HG02870 (cell line): ENCODE measurements at regions not wholly inside any gene's neighbourhood (a gene's known extent, or its start where the extent isn't known, plus 50 kb on each side); places are given as distances from the start of the nearest gene placed in this dataset.
"Not testable (repeated sequence)": the region's sequence is repeated elsewhere in the genome, so short reads cannot be mapped to it uniquely, and the experiment has no call there.

Experiments used
- ATAC-seq: cut with Tn5 transposase; IDR thresholded peaks from one replicate; pipeline ENCODE4 v1.9.1; 2021; ENCODE audit warnings: mild to moderate bottlenecking, moderate library complexity; ENCODE audit not compliant: unreplicated experiment

- ATAC-seq = not testable (repeated sequence)
Measured at GRCh38 chr9:42239445-42240260, 56.2 kb downstream of the SPATA31A6 start.

GRCh38 chr9:42240261-42240579 lies 56.8 kb downstream of the SPATA31A6 start:
- ATAC-seq = not testable (repeated sequence)

GRCh38 chr9:42243211-42243610 lies 59.8 kb downstream of the SPATA31A6 start:
- not testable (repeated sequence) for ATAC-seq

DNA sequence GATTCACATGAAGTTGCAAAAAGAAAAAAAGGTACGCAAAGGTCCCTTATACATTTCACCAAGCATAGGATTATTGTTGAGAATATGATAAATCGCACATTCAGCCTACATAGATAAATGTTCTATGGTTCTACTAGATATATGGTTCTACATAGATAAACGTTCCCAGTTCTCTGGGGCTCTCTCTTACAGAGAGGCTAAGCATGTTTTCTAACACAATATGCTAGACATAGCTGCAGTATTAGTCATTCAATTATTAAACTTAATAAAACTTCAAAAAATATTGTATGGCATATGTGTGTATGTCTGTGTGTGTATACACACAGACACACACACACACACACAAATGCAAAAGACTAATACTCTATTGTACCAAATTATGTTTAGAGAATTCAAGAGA lies 60.4 kb downstream of the SPATA31A6 start:
- not testable (repeated sequence) for ATAC-seq

DNA sequence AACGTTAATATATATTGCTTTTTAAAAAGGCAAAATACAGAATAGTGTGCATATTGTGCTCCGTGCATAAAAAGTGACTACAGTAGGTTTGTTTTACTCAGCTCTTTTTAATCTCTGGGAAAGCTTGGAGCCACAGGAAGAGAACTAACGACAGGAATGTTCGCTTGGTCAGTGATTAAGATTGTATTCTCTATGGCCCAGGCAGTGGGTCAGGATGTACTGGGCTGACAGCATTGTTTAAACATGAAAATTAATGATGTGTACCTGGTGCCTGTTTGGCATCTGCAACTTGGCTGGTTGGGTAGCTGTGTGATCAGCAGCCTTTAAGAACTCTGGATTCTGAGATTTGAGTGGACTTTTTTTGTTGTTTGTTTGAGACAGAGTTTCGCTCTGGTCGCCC lies 85.3 kb downstream of the SPATA31A6 start:
- ATAC-seq = not testable (repeated sequence)

DNA sequence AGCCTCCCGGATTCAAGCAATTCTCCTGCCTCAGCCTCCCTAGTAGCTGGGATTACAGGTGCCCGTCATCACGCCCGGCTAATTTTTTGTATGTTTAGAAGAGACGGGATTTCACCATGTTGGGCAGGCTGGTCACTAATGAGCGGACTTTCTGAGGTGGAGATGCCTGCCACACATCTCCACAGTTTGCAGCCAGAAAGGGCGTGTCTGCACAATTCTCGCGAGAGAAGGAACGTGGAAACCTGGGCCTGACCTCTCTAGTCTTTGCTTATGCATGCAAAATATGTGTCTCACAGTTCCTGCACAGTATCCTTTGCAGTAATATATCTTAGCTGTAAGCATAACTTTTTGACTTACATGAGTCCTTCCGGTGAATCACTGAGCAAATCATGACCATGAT lies 85.7 kb downstream of the SPATA31A6 start:
- not testable (repeated sequence) for ATAC-seq

GRCh38 chr9:42273191-42273590 lies 89.7 kb downstream of the SPATA31A6 start:
- not testable (repeated sequence) for ATAC-seq

DNA sequence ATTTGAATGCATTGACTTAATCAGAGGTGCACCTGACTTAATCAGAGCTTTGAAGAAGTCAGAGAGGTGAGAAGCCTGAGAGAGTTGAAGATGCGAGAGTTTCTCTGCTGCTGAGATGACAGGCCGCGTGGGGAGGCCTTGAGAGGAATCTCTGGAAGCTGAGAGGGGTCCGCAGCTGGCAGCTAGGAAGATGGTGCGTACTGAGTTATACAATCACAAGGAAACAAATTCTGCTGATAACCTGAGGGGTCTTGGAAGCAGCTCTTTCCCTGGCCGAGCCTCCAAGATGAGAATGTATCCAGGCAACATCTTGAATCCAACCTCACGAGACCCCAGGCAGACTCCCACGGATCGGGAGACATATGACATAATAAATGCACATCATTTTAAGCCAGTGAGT lies 91.7 kb downstream of the SPATA31A6 start:
- ATAC-seq = no peak

GRCh38 chr9:42282531-42283178 lies 99.2 kb downstream of the SPATA31A6 start:
- not testable (repeated sequence) for ATAC-seq

DNA sequence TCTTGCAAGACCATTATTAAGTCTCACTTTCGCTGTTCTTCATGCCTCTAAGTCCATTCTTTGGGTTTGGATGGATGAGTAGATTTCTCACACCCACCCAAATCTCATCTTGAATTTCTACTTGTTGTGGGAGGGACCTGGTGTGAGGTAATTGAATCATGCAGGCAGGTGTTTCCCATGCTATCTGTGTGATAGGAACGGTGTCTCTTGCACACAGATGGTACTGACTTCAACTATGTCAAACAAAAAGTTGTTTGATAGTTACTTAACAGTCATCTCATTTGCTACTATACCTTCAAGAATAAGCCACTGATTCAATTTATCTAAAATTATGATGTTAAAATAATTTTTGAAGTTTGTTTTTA lies 99.7 kb downstream of the SPATA31A6 start:
- ATAC-seq = not testable (repeated sequence)

GRCh38 chr9:42286145-42286845 lies 102.8 kb downstream of the SPATA31A6 start:
- ATAC-seq = not testable (repeated sequence)

DNA sequence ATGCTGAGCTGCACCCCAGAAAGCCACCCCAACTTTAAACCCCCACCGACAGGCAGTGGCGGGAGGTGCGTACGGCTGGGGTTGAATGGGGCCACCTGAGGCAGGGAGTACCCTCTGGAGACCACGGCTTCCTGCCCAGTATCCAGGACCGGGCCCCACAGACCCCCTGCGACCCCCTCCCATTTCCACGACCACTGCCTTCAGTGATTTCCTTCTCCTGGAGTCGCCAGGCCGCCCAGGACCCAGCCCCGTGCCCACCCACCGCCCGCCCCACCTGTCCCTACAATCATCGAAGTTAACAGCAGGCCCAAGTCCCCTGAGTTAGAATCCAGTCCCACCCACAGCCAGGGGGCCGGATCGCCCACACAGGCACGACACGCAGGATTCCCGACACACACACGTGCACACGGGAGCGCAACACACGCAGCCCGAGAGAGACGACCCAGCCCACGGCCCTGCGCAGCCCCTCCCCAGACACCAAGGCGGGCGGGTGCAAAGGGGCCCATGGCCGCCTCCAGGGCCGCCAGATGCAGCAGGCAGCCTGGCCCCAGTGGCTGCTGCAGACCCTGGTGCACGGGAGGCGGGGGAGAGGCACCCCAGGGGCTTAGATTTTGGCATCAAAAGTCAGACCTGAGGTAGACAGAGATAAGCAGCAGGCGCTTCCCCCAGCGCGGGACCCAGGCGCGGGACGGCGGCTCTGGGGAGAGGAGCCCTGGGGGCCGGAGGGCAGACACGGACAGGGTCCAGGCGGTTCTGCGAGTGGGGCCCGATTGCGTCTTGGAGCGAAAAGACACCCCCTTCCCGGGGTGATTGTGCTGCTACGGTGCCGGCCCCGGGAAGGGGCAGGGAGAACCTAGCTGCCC lies 104.8 kb downstream of the SPATA31A6 start:
- ATAC-seq = not testable (repeated sequence)

DNA sequence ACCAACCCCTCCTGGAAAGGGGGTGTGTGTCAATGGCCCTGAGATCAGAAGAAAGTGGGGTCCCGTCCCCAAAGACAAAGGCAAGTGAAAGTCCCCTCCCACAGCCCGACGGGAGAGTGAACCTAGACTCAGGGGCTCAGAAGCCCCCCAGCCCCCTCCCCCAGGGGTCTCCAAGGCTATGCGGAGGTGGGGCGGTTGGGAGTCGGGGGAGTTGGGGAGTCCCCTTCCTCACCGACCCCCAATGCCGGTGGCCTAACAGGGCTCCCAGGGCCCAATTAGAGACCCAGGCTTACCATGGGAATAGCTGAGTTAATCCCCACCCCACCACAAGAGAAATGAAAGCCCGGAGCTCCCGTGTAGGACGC lies 105.4 kb downstream of the SPATA31A6 start:
- not testable (repeated sequence) for ATAC-seq

DNA sequence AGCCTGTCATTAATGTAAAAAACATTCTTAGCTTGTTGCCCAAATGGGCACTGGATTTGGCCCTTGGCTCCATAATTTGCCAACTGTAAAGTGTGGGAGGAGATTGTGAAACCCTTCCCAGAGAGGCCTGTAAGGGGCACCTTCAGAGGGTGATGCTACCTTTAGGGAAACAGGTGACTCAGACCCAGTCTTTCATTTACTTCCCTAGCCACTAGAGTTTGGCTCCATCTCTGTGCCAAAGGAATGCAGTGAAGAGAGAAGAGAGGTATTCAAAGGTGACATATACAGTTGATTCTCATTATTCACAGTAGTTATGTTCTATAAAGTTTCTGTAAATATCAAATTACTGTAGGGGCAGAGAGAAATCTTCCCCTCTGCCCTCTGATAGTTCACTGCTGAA lies 116.7 kb downstream of the SPATA31A6 start:
- not testable (repeated sequence) for ATAC-seq

- ATAC-seq = not testable (repeated sequence)
Measured at GRCh38 chr9:42306625-42307024, 123.2 kb downstream of the SPATA31A6 start.

- not testable (repeated sequence) for ATAC-seq
Measured at GRCh38 chr9:42307449-42307848, 124.0 kb downstream of the SPATA31A6 start.

DNA sequence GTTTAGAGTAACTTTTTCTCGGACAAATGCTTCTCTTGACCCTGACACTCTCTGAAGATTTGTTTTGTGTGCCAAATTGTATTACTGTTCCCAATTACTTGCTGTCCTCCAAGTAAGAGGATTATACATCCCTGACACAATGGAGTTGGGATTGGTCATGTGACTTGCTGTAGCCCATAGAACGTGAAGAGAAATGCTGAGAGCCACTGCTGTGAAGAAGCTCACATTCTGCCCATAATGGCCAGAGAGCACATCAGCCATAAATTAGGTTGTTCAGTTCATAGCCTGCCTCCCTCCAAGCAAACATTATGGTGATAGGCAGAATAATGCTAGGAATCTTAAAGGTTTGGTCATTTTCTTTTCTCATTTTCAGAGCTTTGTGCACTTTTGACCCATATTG lies 127.5 kb downstream of the SPATA31A6 start:
- ATAC-seq = not testable (repeated sequence)

GRCh38 chr9:42316026-42316425 lies 132.6 kb downstream of the SPATA31A6 start:
- not testable (repeated sequence) for ATAC-seq

DNA sequence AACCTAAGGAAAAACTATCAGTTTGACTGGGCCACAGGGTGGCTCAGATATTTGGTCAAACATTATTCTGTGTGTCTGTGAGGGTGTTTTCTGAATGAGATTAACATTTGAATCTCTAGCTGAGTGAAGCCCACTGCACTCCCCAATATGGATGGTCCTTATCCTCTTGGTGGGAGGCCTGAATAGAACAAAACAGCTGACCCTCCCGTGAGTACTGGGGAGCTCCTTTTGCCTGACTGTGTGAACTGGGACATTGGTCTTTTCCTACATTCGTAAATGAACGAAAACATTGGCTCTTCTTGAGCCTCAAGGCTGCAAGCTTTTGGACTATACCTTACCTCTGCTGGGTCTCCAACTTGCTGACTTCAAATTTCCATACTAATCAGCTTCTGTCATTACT lies 134.2 kb downstream of the SPATA31A6 start:
- ATAC-seq = not testable (repeated sequence)

- ATAC-seq = not testable (repeated sequence)
Measured at GRCh38 chr9:42323084-42323809, 139.8 kb downstream of the SPATA31A6 start.
